ENCODE measurements at regions not wholly inside any gene's neighbourhood (a gene's known extent, or its start where the extent isn't known, plus 50 kb on each side); places are given as distances from the start of the nearest gene placed in this dataset.
"Not testable (repeated sequence)": the region's sequence is repeated elsewhere in the genome, so short reads cannot be mapped to it uniquely, and the experiment has no call there.

GRCh38 chrX:149420566-149420965, 84.5 kb downstream of the IDS start:
- not testable (repeated sequence) for DNase-seq (ENCODE audit: low spot score)

- DNase-seq (ENCODE audit: low spot score): no peak
These were observed 107.1 kb downstream of the IDS start for GRCh38 chrX:149398027-149398426.

GRCh38 chrX:149392921-149393320, 112.2 kb downstream of the IDS start:
- no peak for DNase-seq (ENCODE audit: low spot score)

- DNase-seq (ENCODE audit: low spot score): no peak
These were observed 121.3 kb downstream of the IDS start for GRCh38 chrX:149383852-149384251.

GRCh38 chrX:149374751-149375150, 130.4 kb downstream of the IDS start:
- DNase-seq (ENCODE audit: low spot score): no peak

- no peak for DNase-seq (ENCODE audit: low spot score)
These were observed 132.2 kb downstream of the IDS start for GRCh38 chrX:149372866-149373265.

- DNase-seq (ENCODE audit: low spot score): peak; percentile 1
These were observed 133.1 kb downstream of the IDS start for GRCh38 chrX:149371986-149372385.

- DNase-seq (ENCODE audit: low spot score): no peak
These were observed 135.0 kb downstream of the IDS start for GRCh38 chrX:149370097-149370496.

GRCh38 chrX:149365552-149365951, 139.6 kb downstream of the IDS start:
- no peak for DNase-seq (ENCODE audit: low spot score)

- no peak for DNase-seq (ENCODE audit: low spot score)
These were observed 140.0 kb downstream of the IDS start for GRCh38 chrX:149365061-149365460.

- no peak for DNase-seq (ENCODE audit: low spot score)
These were observed 141.1 kb downstream of the IDS start for GRCh38 chrX:149363965-149364364.

- no peak for DNase-seq (ENCODE audit: low spot score)
These were observed 158.8 kb downstream of the IDS start for GRCh38 chrX:149346306-149346705.

- no peak for DNase-seq (ENCODE audit: low spot score)
These were observed 182.8 kb downstream of the IDS start for GRCh38 chrX:149322316-149322715.

- peak; percentile 5 for DNase-seq (ENCODE audit: low spot score)
These were observed 191.2 kb downstream of the IDS start for GRCh38 chrX:149313871-149314371.

- DNase-seq (ENCODE audit: low spot score): peak; percentile 10
These were observed 192.1 kb downstream of the IDS start for GRCh38 chrX:149312988-149313387.

GRCh38 chrX:149312097-149312496, 193.0 kb downstream of the IDS start:
- no peak for DNase-seq (ENCODE audit: low spot score)

GRCh38 chrX:149302705-149303104, 202.4 kb downstream of the IDS start:
- DNase-seq (ENCODE audit: low spot score): no peak

GRCh38 chrX:149298111-149298510, 207.0 kb downstream of the IDS start:
- no peak for DNase-seq (ENCODE audit: low spot score)

GRCh38 chrX:149296092-149296491, 209.0 kb downstream of the IDS start:
- no peak for DNase-seq (ENCODE audit: low spot score)

GRCh38 chrX:149286940-149287349, 218.2 kb downstream of the IDS start:
- DNase-seq (ENCODE audit: low spot score): peak; percentile 35

GRCh38 chrX:149284616-149285015, 220.5 kb downstream of the IDS start:
- no peak for DNase-seq (ENCODE audit: low spot score)

GRCh38 chrX:149283853-149284252, 221.3 kb downstream of the IDS start:
- no peak for DNase-seq (ENCODE audit: low spot score)

- no peak for DNase-seq (ENCODE audit: low spot score)
These were observed 222.2 kb downstream of the IDS start for GRCh38 chrX:149282909-149283308.

- DNase-seq (ENCODE audit: low spot score): no peak
These were observed 225.1 kb downstream of the IDS start for GRCh38 chrX:149280011-149280410.

- no peak for DNase-seq (ENCODE audit: low spot score)
These were observed 229.3 kb downstream of the IDS start for GRCh38 chrX:149275836-149276235.
